GM23248 (cell line): ENCODE measurements at regions not wholly inside any gene's neighbourhood (a gene's known extent, or its start where the extent isn't known, plus 50 kb on each side); places are given as distances from the start of the nearest gene placed in this dataset.

Experiments used
- DNase-seq: peaks from one replicate; pipeline ENCODE4 v3.0.0-alpha.2; 2015
- H2AFZ ChIP-seq: fragments of 200-600 bp; sonication (generic); 2 replicates; pipeline ENCODE4 v1.6.1; 2016; ENCODE audit warnings: antibody characterized with exemption
- H3F3A ChIP-seq: fragments of 200-600 bp; sonication (generic); 2 replicates; pipeline ENCODE4 v1.6.1; 2016; ENCODE audit warnings: mild to moderate bottlenecking, antibody characterized with exemption, mixed run types; ENCODE audit not compliant: insufficient read depth
- H3K27ac ChIP-seq: fragments of 200-600 bp; sonication (generic); 2 replicates; pipeline ENCODE4 v1.5.1; 2016; ENCODE audit warnings: mild to moderate bottlenecking
- H3K27me3 ChIP-seq: fragments of 200-600 bp; sonication (generic); replicated peaks from 2 replicates; pipeline ENCODE4 v1.6.1; 2016; ENCODE audit warnings: mild to moderate bottlenecking; ENCODE audit not compliant: insufficient read depth
- H3K36me3 ChIP-seq: fragments of 200-600 bp; sonication (generic); 2 replicates; pipeline ENCODE4 v1.6.1; 2016; ENCODE audit warnings: low read depth, mild to moderate bottlenecking
- H3K4me1 ChIP-seq: fragments of 200-600 bp; sonication (generic); 2 replicates; pipeline ENCODE4 v1.6.1; 2016; ENCODE audit warnings: mild to moderate bottlenecking; ENCODE audit not compliant: insufficient read depth
- H3K4me2 ChIP-seq: fragments of 200-600 bp; sonication (generic); one replicate; pipeline ENCODE4 v1.6.1; 2016; ENCODE audit warnings: mild to moderate bottlenecking; ENCODE audit not compliant: unreplicated experiment
- H3K4me3 ChIP-seq: fragments of 200-600 bp; sonication (generic); 2 replicates; pipeline ENCODE4 v1.5.1; 2016; ENCODE audit warnings: mild to moderate bottlenecking
- H3K79me2 ChIP-seq: fragments of 200-600 bp; sonication (generic); 2 replicates; pipeline ENCODE4 v1.6.1; 2016; ENCODE audit warnings: mild to moderate bottlenecking; ENCODE audit not compliant: insufficient read depth
- H3K9ac ChIP-seq: fragments of 200-600 bp; sonication (generic); 2 replicates; pipeline ENCODE4 v1.6.1; 2016; ENCODE audit warnings: mild to moderate bottlenecking
- H3K9me2 ChIP-seq: fragments of 200-600 bp; sonication (generic); 2 replicates; pipeline ENCODE4 v1.6.1; 2016; ENCODE audit warnings: mixed run types, mild to moderate bottlenecking, moderate library complexity; ENCODE audit not compliant: insufficient read depth
- H3K9me3 ChIP-seq: fragments of 200-600 bp; sonication (generic); one replicate; pipeline ENCODE4 v1.6.1; 2017; ENCODE audit warnings: low read depth
- H4K20me1 ChIP-seq: fragments of 200-600 bp; sonication (generic); 2 replicates; pipeline ENCODE4 v1.6.0; 2016; ENCODE audit not compliant: insufficient read depth
- EZH2 ChIP-seq: fragments of 200-600 bp; sonication (generic); IDR thresholded peaks from 2 replicates; pipeline ENCODE4 v1.6.1; 2018; ENCODE audit warnings: antibody characterized with exemption, mild to moderate bottlenecking; ENCODE audit not compliant: insufficient read depth, poor library complexity, severe bottlenecking
- EZH2phosphoT487 ChIP-seq: fragments of 200-600 bp; sonication (generic); IDR thresholded peaks from 2 replicates; pipeline ENCODE4 v1.6.1; 2018; ENCODE audit warnings: antibody characterized with exemption, moderate library complexity, mild to moderate bottlenecking, low read depth; ENCODE audit not compliant: insufficient read depth
- WGBS, 2 experiments: methylation state at CpG; one replicate each; pipeline ENCODE4 v1.1.6; 2015 to 2017; ENCODE audit warnings: low lambda C conversion rate in 2 of 2, low coverage in 1 of 2; ENCODE audit errors: missing lambda C conversion rate in 2 of 2; 5-methylcytosine and 5-hydroxymethylcytosine counted together
- in situ Hi-C: fragments of 300-500 bp; cut with MboI; formaldehyde crosslinking; loops from 2 replicates; pipeline ENCODE4 v1.15.0; 2020

DNA sequence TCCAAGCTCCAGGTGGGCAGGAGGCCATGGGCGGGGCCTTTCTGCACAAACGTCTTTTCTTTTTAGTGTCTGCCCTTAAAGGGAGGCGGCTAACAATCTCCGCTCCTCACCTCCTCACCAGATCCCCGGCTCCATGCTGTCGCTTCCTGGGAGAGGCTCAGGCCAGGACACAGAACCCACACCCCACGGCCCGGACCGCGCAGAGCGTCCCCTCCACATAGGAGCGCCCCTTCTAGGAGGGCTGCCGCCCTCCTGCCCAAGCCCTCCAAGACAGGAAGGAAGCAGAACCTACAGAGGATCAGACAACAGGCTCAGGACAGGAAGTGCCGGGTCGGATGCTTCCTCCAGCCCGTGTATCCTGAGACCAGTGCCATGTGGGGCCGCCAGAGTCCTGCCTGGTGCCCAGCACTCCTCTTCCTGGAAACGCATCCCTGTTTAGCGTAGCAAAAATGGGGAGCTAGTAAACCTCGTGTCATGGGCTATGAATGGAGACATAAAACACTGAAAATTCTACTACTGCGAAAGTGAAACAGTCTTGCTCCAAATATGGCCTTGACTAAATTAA, 83.2 kb upstream of the ATP10A start:
- no peak overlapping the region for H3K4me2 ChIP-seq
- no peaks in the 10 kb centered on the region for H3K9me3 ChIP-seq
- no peaks in the 10 kb centered on the region for H3K9me2 ChIP-seq
- peaks cover 13% of the 10 kb centered on the region for H3K4me1 ChIP-seq
- no peaks in the 10 kb centered on the region for H3K79me2 ChIP-seq
- no peak overlapping the region for H3K27ac ChIP-seq
- no peaks in the 10 kb centered on the region for H3K36me3 ChIP-seq
- no peak overlapping the region for H3K4me3 ChIP-seq
- TF ChIP-seq EZH2phosphoT487 (no peak), EZH2 (no peak)
- DNase-seq = no peak
- H4K20me1 ChIP-seq = no peaks in the 10 kb centered on the region
- H3K27me3 ChIP-seq = no peaks in the 10 kb centered on the region
- no peaks in the 10 kb centered on the region for H3F3A ChIP-seq
- WGBS, 2 experiments = 86 to 90% methylated on average over 20 to 21 of the region's 21 CpGs
- H3K9ac ChIP-seq = no peak overlapping the region
- no peak overlapping the region for H2AFZ ChIP-seq
- in situ Hi-C loops = loop anchor here (25.0 kb wide), 1 partner anchor 434 kb away; no protein-coding TSS in a partner anchor

DNA sequence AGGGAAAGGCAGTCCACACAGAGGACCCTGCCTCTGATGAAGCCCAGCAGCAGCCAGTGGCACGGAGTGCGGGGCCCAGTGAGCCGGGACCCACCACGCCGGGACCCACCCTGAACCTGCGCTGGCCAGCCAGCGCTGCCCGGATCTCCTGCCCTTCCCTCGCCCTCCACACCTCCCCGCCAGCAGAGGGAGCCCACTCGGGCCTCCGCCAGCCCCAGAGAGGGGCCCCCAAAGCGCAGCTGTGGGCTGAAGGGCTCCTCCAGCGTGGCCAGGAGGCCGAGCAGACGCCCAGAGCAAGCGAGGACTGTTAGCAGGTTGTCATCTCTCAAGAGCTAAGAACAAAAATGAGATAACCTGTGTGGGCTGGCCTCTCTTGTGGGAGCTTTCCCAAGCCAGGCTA, 81.3 kb upstream of the ATP10A start:
- in situ Hi-C loops = loop anchor here (25.0 kb wide), 1 partner anchor 432 kb away; no protein-coding TSS in a partner anchor
- no peaks in the 10 kb centered on the region for H4K20me1 ChIP-seq

DNA sequence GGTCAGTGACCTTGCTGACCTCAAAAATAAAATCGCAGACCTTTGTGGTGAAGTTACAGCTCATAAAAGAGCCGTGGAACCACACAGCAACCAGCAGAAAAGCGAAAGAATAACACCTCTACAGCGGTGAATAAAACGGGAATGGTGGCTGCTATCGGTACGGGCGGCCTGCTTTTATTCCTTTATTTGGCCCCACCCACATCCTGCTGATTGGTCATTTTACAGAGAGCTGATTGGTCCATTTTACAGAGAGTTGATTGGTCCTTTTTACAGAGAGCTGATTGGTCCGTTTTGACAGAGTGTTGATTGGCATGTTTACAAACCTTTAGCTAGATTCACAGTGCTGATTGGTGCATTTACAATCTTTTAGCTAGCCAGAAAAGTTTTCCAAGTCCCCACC, 80.7 kb upstream of the ATP10A start:
- no peaks in the 10 kb centered on the region for H3K9me2 ChIP-seq
- no peak for DNase-seq
- H3K36me3 ChIP-seq = no peaks in the 10 kb centered on the region
- no peak overlapping the region for H3K9ac ChIP-seq
- H4K20me1 ChIP-seq = no peaks in the 10 kb centered on the region
- in situ Hi-C loops = loop anchor here (25.0 kb wide), 1 partner anchor 432 kb away; no protein-coding TSS in a partner anchor
- H3K4me1 ChIP-seq = peaks cover 13% of the 10 kb centered on the region
- H3K27ac ChIP-seq = no peak overlapping the region
- no peak for TF ChIP-seq EZH2
- no peak for TF ChIP-seq EZH2phosphoT487
- no peaks in the 10 kb centered on the region for H3K27me3 ChIP-seq
- H3F3A ChIP-seq = no peaks in the 10 kb centered on the region
- no peaks in the 10 kb centered on the region for H3K9me3 ChIP-seq
- no peak overlapping the region for H3K4me2 ChIP-seq
- H2AFZ ChIP-seq = no peak overlapping the region
- H3K79me2 ChIP-seq = no peaks in the 10 kb centered on the region
- 80 to 82% methylated on average over 9 of the region's 9 CpGs for WGBS, 2 experiments
- no peak overlapping the region for H3K4me3 ChIP-seq

More for the DNA sequence above, 81.3 kb upstream of the ATP10A start:
- TF ChIP-seq EZH2phosphoT487 (no peak), EZH2 (no peak)
- Histone ChIP-seq H3K4me3 (no peak overlapping the region), H3K4me1 (peaks cover 13% of the 10 kb centered on the region), H2AFZ (no peak overlapping the region), H3K9me2 (no peaks in the 10 kb centered on the region), H3K27me3 (no peaks in the 10 kb centered on the region), H3F3A (no peaks in the 10 kb centered on the region), H3K9me3 (no peaks in the 10 kb centered on the region), H3K4me2 (no peak overlapping the region), H3K36me3 (no peaks in the 10 kb centered on the region), H3K27ac (no peak overlapping the region), H3K79me2 (no peaks in the 10 kb centered on the region), H3K9ac (no peak overlapping the region)
- no peak for DNase-seq
- 79 to 83% methylated on average over 14 to 16 of the region's 17 CpGs for WGBS, 2 experiments

DNA sequence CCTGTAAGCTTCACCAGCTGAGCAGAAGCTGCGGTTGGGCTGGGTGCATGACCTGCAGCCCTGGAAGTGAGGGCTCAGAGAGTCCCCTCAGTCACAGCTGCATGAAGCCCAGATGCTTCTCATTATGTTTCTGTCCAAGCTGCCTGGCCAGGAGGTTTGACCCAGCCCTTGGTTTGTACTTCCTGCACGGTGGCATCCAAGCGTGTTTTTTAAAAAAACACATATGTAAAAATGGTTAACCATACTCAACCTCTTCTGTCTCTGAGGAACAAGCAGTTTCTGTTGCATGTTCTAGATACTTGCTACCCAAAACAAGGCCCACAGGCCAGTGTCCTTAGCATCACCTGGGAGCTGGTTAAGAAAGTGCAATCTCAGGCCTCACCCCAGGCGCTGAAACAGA, 76.0 kb upstream of the ATP10A start:
- H3K4me1 ChIP-seq = 0 out of 2 replicates have a peak, but pooled peaks cover 5% of the 10 kb centered on the region
- in situ Hi-C loops = loop anchor here (25.0 kb wide), 1 partner anchor 427 kb away; no protein-coding TSS in a partner anchor
- H3K4me2 ChIP-seq = no peak overlapping the region
- no peaks in the 10 kb centered on the region for H3K9me2 ChIP-seq
- H3K4me3 ChIP-seq = no peak overlapping the region
- no peak for DNase-seq
- no peak overlapping the region for H3K27ac ChIP-seq
- H4K20me1 ChIP-seq = no peaks in the 10 kb centered on the region
- WGBS, 2 experiments = 46 to 53% methylated on average over 4 of the region's 4 CpGs
- H3K79me2 ChIP-seq = no peaks in the 10 kb centered on the region
- H3K27me3 ChIP-seq = no peaks in the 10 kb centered on the region
- TF ChIP-seq EZH2phosphoT487 (no peak), EZH2 (no peak)
- H3K36me3 ChIP-seq = no peaks in the 10 kb centered on the region
- H3K9me3 ChIP-seq = no peaks in the 10 kb centered on the region
- H2AFZ ChIP-seq = no peak overlapping the region
- H3K9ac ChIP-seq = no peak overlapping the region
- H3F3A ChIP-seq = no peaks in the 10 kb centered on the region

DNA sequence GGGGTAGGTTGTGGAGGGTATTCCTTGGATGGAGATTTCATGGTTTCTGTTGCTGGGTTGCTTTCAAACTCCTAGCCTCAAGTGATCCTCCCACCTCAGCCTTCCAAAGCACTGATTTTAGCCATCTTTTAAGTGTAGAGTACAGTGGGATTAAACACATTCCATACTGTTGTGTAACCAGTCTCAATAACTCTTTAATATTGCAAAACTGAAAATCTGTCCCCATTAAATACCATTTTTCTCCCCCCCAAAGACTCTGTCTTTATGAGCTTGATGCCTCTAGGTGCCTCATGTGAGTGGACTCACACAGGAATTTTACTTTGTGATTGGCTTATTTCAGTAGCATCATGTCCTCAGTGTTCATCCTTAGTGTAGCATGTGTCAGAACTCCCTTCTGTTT, 74.7 kb upstream of the ATP10A start:
- Histone ChIP-seq H4K20me1 (no peaks in the 10 kb centered on the region), H3F3A (no peaks in the 10 kb centered on the region), H3K9me3 (no peaks in the 10 kb centered on the region), H2AFZ (no peak overlapping the region), H3K27ac (no peak overlapping the region), H3K79me2 (no peaks in the 10 kb centered on the region), H3K4me2 (no peak overlapping the region), H3K9ac (no peak overlapping the region), H3K4me3 (no peak overlapping the region), H3K4me1 (peaks cover 13% of the 10 kb centered on the region), H3K9me2 (no peaks in the 10 kb centered on the region), H3K27me3 (no peaks in the 10 kb centered on the region), H3K36me3 (no peaks in the 10 kb centered on the region)
- in situ Hi-C loops = loop anchor here (25.0 kb wide), 1 partner anchor 425 kb away; no protein-coding TSS in a partner anchor
- TF ChIP-seq EZH2 = no peak
- no peak for TF ChIP-seq EZH2phosphoT487
- peak; percentile 21 for DNase-seq
